ENCODE measurements at regions not wholly inside any gene's neighbourhood (a gene's known extent, or its start where the extent isn't known, plus 50 kb on each side); places are given as distances from the start of the nearest gene placed in this dataset.

DNA sequence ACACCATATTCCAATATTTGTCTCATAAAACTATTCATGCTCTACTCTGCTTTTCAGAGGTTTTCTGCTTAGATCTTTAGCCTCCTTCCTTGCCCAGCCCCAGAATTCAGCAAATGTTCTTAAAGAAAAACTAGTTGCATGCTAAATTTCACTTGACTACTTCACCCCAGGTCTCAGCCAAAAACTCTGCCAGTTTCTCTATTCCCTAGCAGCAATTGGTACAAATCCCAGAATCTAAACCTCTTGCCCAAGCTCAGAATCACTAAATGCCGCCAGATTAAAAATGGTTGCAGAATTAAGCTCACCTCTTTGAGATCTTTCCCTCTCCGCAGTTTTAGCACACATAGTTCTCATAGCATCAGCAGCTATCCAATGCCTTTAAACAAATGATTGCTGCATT lies 331.2 kb upstream of the SMARCA2 start:
- no peak for DNase-seq (ENCODE audit: low spot score)
- no peak overlapping the region for H3K27ac Mint-ChIP-seq (ENCODE audit: unreplicated experiment)
- no peaks in the 10 kb centered on the region for H3K4me1 Mint-ChIP-seq (ENCODE audit: low read depth)

DNA sequence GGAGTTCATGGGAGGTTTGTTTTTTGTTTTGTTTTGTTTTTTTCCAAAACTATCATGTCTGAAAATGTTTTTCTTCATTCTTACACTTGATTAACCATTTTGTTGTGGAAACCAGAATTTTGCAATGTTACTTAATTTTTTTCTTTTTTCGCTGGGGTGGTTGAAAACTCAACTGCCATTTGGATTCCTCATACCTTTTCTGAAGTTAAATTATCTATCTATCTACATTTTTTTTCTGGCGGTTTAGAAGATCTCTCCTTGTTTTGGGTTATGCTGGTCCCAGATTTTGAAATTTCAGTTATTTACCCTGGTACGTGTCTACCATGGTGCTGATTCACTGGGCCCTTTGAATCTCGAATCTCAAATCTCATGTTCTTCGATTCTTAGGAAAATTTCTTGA lies 316.2 kb upstream of the SMARCA2 start:
- H3K27me3 Mint-ChIP-seq (ENCODE audit: low read depth), result no peaks in the 10 kb centered on the region
- no peak overlapping the region for H3K27ac Mint-ChIP-seq (ENCODE audit: unreplicated experiment)
- no peak overlapping the region for H3K4me3 Mint-ChIP-seq (ENCODE audit: unreplicated experiment)
- H3K9me3 Mint-ChIP-seq (ENCODE audit: low read depth), result peaks cover 16% of the 10 kb centered on the region
- no peaks in the 10 kb centered on the region for H3K36me3 Mint-ChIP-seq (ENCODE audit: low read depth)
- DNase-seq (ENCODE audit: low spot score), result no peak
- H3K4me1 Mint-ChIP-seq (ENCODE audit: low read depth), result no peaks in the 10 kb centered on the region
- no peak for TF ChIP-seq CTCF (IDR thresholded peaks at IDR 0.05)

More for the DNA sequence above, 331.2 kb upstream of the SMARCA2 start:
- TF ChIP-seq CTCF (IDR thresholded peaks at IDR 0.05), result no peak
- Mint-ChIP-seq H3K36me3 (ENCODE audit: low read depth) (no peaks in the 10 kb centered on the region), H3K27me3 (ENCODE audit: low read depth) (no peaks in the 10 kb centered on the region), H3K4me3 (ENCODE audit: unreplicated experiment) (no peak overlapping the region), H3K9me3 (ENCODE audit: low read depth) (peaks cover 6% of the 10 kb centered on the region)

DNA sequence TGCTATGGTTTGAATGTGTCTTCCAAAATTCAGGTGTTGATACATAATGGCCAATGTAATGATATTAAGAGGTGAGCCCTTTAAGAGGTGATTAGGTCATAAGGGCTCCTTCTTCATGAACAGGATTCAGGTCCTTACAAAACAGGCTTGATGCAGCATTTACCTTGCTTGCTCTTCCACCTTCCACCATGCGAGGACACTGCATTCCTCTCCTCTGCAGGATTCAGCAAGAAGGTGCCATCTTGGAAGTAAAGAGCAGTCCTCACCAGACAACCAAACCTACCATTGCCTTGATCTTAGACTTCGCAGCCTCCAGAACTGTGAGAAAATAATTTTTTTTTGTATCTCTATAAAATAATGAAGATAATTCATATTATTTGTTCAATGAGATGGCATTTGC lies 314.0 kb upstream of the SMARCA2 start:
- Mint-ChIP-seq H3K4me1 (ENCODE audit: low read depth) (no peaks in the 10 kb centered on the region), H3K27ac (ENCODE audit: unreplicated experiment) (no peak overlapping the region)

DNA sequence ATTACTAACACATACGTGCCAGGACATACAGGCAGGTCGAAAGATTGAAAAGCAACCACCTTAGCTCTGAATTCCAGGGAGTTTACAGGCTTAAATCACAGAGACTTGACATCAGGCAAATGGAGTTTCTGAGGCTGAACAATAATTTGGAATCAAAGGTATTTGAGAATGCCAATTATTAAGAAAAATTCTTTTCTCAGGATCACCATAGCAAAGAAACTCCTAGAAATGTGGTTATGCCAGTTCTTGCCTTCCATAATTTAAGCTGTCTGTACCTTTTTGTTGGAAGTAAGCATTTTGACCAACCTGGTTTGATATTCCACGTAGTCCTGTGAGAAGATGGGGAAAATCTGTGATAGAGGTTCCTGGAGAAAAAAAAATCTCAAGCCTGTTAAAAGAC lies 312.4 kb upstream of the SMARCA2 start:
- H3K27me3 Mint-ChIP-seq (ENCODE audit: low read depth), result no peaks in the 10 kb centered on the region
- H3K4me1 Mint-ChIP-seq (ENCODE audit: low read depth), result no peaks in the 10 kb centered on the region

More for the DNA sequence above, 314.0 kb upstream of the SMARCA2 start:
- Mint-ChIP-seq H3K9me3 (ENCODE audit: low read depth) (peaks cover 12% of the 10 kb centered on the region), H3K36me3 (ENCODE audit: low read depth) (no peaks in the 10 kb centered on the region), H3K27me3 (ENCODE audit: low read depth) (no peaks in the 10 kb centered on the region), H3K4me3 (ENCODE audit: unreplicated experiment) (no peak overlapping the region)
- DNase-seq (ENCODE audit: low spot score), result no peak
- no peak for TF ChIP-seq CTCF (IDR thresholded peaks at IDR 0.05)

GRCh38 chr9:1707291-1707690 lies 307.9 kb upstream of the SMARCA2 start:
- no peak for DNase-seq (ENCODE audit: low spot score)
- H3K27ac Mint-ChIP-seq (ENCODE audit: unreplicated experiment), result no peak overlapping the region
- H3K4me1 Mint-ChIP-seq (ENCODE audit: low read depth), result no peaks in the 10 kb centered on the region
- no peak for TF ChIP-seq CTCF (IDR thresholded peaks at IDR 0.05)
- no peaks in the 10 kb centered on the region for H3K36me3 Mint-ChIP-seq (ENCODE audit: low read depth)
- no peak overlapping the region for H3K4me3 Mint-ChIP-seq (ENCODE audit: unreplicated experiment)
- H3K9me3 Mint-ChIP-seq (ENCODE audit: low read depth), result peaks cover 8% of the 10 kb centered on the region
- peaks cover 3% of the 10 kb centered on the region for H3K27me3 Mint-ChIP-seq (ENCODE audit: low read depth)

More for the DNA sequence above, 312.4 kb upstream of the SMARCA2 start:
- no peak for TF ChIP-seq CTCF (IDR thresholded peaks at IDR 0.05)
- Mint-ChIP-seq H3K36me3 (ENCODE audit: low read depth) (no peaks in the 10 kb centered on the region), H3K27ac (ENCODE audit: unreplicated experiment) (no peak overlapping the region), H3K9me3 (ENCODE audit: low read depth) (peaks cover 12% of the 10 kb centered on the region), H3K4me3 (ENCODE audit: unreplicated experiment) (no peak overlapping the region)
- no peak for DNase-seq (ENCODE audit: low spot score)
